ENCODE measurements at regions not wholly inside any gene's neighbourhood (a gene's known extent, or its start where the extent isn't known, plus 50 kb on each side); places are given as distances from the start of the nearest gene placed in this dataset.
A peak's percentile ranks its signal among the peaks of the same experiment; 100 is the strongest.

DNA sequence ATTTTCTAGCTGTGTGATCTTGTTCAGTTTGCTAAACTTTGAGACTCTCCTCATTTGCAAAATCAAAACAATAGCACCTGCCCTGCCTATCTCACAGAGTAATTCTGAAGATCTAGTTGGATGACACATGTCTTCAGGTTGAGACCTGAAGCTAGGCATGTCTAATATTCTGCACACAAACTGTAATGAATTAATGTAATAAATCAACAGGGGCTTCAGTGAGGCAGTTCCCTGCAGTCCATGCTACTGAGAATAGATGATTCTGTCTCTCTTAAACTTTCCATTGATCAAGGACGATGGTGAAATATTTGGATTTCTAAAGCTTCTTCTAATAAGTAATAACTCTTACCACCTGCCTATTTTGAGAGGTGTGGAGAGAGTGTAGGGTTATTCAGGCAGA, 268.1 kb upstream of the TMTC4 start:
- H3K36me3 ChIP-seq (ENCODE audit: control insufficient read depth in 4 of 4, insufficient read depth in 3 of 4, low read depth in 1 of 4, low read length in 3 of 4) = no peaks in the 10 kb centered on the region
- TF ChIP-seq, protein P1, sequence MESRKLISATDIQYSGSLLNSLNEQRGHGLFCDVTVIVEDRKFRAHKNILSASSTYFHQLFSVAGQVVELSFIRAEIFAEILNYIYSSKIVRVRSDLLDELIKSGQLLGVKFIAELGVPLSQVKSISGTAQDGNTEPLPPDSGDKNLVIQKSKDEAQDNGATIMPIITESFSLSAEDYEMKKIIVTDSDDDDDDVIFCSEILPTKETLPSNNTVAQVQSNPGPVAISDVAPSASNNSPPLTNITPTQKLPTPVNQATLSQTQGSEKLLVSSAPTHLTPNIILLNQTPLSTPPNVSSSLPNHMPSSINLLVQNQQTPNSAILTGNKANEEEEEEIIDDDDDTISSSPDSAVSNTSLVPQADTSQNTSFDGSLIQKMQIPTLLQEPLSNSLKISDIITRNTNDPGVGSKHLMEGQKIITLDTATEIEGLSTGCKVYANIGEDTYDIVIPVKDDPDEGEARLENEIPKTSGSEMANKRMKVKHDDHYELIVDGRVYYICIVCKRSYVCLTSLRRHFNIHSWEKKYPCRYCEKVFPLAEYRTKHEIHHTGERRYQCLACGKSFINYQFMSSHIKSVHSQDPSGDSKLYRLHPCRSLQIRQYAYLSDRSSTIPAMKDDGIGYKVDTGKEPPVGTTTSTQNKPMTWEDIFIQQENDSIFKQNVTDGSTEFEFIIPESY (IDR thresholded peaks at IDR 0.05) = no peak
- TF ChIP-seq JUND (IDR thresholded peaks at IDR 0.05) = no peak
- no peak for TF ChIP-seq YY1 (IDR thresholded peaks at IDR 0.05)
- no peak for TF ChIP-seq EGR1 (IDR thresholded peaks at IDR 0.05; ENCODE audit: low read depth in 2 of 2)
- H3K27me3 ChIP-seq (ENCODE audit: control insufficient read depth in 4 of 4, insufficient read depth in 4 of 4, low read length in 3 of 4) = no peaks in the 10 kb centered on the region
- no peak overlapping the region for H3K4me3 ChIP-seq (ENCODE audit: low read depth in 1 of 3, low read length in 3 of 3)
- DNase-seq (ENCODE audit: low spot score) = no peak
- WGBS = 84% methylated on average over 1 of the region's 1 CpG
- H3K9me3 ChIP-seq (ENCODE audit: control insufficient read depth in 4 of 4, low read length in 3 of 4) = no peaks in the 10 kb centered on the region
- no peaks in the 10 kb centered on the region for H3K4me1 ChIP-seq (ENCODE audit: control insufficient read depth in 4 of 4, insufficient read depth in 4 of 4, low read length in 3 of 4)
- H3K9ac ChIP-seq (ENCODE audit: low read depth in 1 of 2, low read length in 2 of 2) = no peak overlapping the region
- no peak overlapping the region for H3K27ac ChIP-seq (ENCODE audit: low read depth in 1 of 2, low read length in 2 of 2)

DNA sequence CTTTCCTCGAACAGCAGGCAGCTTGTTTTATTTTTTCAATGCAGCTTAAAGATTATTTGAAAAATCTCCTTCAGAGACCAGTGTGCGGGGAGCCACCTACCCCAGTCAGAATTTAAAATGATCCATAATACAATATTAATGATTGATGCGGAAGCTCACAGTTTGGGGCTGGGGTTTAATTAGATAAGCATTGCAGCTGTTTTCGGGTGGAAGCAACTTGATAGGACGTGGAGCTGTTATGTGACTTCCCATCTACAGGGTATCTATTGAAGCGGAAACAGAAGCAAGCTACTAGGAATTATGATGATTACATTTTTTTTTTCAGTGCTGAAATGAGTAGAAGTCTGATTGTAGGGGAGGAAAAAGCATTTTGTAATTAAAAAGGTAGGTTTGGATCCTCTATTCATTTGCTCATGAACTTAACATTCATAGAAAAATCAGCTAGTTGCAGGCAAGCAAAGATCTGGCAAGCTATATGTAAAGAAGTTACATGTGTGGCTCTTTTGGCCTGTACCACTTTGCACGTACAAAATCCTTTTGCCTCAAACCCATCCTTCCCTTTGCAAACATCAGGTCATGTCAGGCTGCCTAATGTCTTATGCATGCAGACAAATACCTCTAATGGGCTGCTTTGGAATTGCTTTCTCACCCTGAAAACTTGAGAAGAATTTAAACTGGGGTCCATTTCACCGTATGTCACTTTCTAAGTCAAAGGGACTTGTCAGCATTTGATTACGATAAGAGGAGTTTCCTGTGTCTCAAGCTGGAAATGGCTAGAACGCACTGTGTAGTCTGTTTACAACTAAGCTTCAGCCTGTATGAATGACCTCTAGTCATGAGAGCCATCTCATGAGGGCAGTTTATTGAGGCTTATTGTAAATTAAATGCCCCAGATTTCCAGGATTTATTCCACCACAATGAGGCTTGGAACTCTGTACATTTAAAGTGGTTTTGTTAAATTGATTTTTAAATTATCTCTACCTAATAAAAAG, 267.1 kb upstream of the TMTC4 start:
- DNase-seq (ENCODE audit: low spot score) = no peak
- Histone ChIP-seq H3K27ac (ENCODE audit: low read depth in 1 of 2, low read length in 2 of 2) (peak overlapping the region in 1 of 2 donors; percentile 46), H3K36me3 (ENCODE audit: control insufficient read depth in 4 of 4, insufficient read depth in 3 of 4, low read depth in 1 of 4, low read length in 3 of 4) (no peaks in the 10 kb centered on the region), H3K9ac (ENCODE audit: low read depth in 1 of 2, low read length in 2 of 2) (no peak overlapping the region), H3K4me3 (ENCODE audit: low read depth in 1 of 3, low read length in 3 of 3) (no peak overlapping the region), H3K9me3 (ENCODE audit: control insufficient read depth in 4 of 4, low read length in 3 of 4) (no peaks in the 10 kb centered on the region), H3K4me1 (ENCODE audit: control insufficient read depth in 4 of 4, insufficient read depth in 4 of 4, low read length in 3 of 4) (no peaks in the 10 kb centered on the region), H3K27me3 (ENCODE audit: control insufficient read depth in 4 of 4, insufficient read depth in 4 of 4, low read length in 3 of 4) (no peaks in the 10 kb centered on the region)
- WGBS = 69% methylated on average over 10 of the region's 10 CpGs
- TF ChIP-seq GABPA (IDR thresholded peaks at IDR 0.05 in 1 of 2, conservative IDR thresholded peaks at IDR 0.05 in 1 of 2) (no peak), NR2F2 (IDR thresholded peaks at IDR 0.05) (peak; percentile 56), YY1 (IDR thresholded peaks at IDR 0.05) (no peak)
- TF ChIP-seq, protein P2, sequence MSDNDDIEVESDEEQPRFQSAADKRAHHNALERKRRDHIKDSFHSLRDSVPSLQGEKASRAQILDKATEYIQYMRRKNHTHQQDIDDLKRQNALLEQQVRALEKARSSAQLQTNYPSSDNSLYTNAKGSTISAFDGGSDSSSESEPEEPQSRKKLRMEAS (IDR thresholded peaks at IDR 0.05) = no peak

DNA sequence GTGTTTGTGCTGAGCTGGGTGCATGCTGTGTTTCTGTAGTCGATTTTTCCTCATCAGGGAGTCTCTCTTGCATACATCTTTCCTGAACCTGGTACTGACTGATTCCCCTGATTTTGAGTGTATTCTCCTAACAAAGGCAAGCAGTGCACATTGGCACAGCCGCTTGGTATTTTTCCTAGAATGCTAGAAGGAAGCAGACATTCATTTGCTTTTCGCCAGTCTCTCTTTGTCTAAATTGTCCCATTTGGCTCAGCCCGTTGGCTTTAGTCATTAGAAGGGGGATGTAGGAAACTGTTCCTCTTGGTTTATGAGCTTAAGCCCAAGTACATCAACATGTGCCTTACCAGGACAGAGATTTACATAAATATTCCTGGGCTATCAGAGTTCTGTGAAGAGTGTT, 266.1 kb upstream of the TMTC4 start:
- H3K4me1 ChIP-seq (ENCODE audit: control insufficient read depth in 4 of 4, insufficient read depth in 4 of 4, low read length in 3 of 4) = no peaks in the 10 kb centered on the region
- 79% methylated on average over 4 of the region's 4 CpGs for WGBS
- TF ChIP-seq, protein P3, sequence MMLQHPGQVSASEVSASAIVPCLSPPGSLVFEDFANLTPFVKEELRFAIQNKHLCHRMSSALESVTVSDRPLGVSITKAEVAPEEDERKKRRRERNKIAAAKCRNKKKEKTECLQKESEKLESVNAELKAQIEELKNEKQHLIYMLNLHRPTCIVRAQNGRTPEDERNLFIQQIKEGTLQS (IDR thresholded peaks at IDR 0.05) = no peak
- TF ChIP-seq, protein P2 (IDR thresholded peaks at IDR 0.05) = no peak
- TF ChIP-seq HNF4G (IDR thresholded peaks at IDR 0.05) (no peak), YY1 (IDR thresholded peaks at IDR 0.05) (no peak), TAF1 (conservative IDR thresholded peaks at IDR 0.05) (no peak), GABPA (IDR thresholded peaks at IDR 0.05 in 1 of 2, conservative IDR thresholded peaks at IDR 0.05 in 1 of 2) (no peak), JUND (IDR thresholded peaks at IDR 0.05) (no peak), EGR1 (IDR thresholded peaks at IDR 0.05; ENCODE audit: low read depth in 2 of 2) (no peak), NR2F2 (IDR thresholded peaks at IDR 0.05) (no peak), FOXA2 (IDR thresholded peaks at IDR 0.05) (no peak), HNF4A (conservative IDR thresholded peaks at IDR 0.05) (no peak), FOXA1 (IDR thresholded peaks at IDR 0.05) (no peak), SP1 (IDR thresholded peaks at IDR 0.05) (no peak), RXRA (IDR thresholded peaks at IDR 0.05) (no peak)
- TF ChIP-seq, protein P4, sequence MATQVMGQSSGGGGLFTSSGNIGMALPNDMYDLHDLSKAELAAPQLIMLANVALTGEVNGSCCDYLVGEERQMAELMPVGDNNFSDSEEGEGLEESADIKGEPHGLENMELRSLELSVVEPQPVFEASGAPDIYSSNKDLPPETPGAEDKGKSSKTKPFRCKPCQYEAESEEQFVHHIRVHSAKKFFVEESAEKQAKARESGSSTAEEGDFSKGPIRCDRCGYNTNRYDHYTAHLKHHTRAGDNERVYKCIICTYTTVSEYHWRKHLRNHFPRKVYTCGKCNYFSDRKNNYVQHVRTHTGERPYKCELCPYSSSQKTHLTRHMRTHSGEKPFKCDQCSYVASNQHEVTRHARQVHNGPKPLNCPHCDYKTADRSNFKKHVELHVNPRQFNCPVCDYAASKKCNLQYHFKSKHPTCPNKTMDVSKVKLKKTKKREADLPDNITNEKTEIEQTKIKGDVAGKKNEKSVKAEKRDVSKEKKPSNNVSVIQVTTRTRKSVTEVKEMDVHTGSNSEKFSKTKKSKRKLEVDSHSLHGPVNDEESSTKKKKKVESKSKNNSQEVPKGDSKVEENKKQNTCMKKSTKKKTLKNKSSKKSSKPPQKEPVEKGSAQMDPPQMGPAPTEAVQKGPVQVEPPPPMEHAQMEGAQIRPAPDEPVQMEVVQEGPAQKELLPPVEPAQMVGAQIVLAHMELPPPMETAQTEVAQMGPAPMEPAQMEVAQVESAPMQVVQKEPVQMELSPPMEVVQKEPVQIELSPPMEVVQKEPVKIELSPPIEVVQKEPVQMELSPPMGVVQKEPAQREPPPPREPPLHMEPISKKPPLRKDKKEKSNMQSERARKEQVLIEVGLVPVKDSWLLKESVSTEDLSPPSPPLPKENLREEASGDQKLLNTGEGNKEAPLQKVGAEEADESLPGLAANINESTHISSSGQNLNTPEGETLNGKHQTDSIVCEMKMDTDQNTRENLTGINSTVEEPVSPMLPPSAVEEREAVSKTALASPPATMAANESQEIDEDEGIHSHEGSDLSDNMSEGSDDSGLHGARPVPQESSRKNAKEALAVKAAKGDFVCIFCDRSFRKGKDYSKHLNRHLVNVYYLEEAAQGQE (IDR thresholded peaks at IDR 0.05) = no peak
- TF ChIP-seq, protein P5, sequence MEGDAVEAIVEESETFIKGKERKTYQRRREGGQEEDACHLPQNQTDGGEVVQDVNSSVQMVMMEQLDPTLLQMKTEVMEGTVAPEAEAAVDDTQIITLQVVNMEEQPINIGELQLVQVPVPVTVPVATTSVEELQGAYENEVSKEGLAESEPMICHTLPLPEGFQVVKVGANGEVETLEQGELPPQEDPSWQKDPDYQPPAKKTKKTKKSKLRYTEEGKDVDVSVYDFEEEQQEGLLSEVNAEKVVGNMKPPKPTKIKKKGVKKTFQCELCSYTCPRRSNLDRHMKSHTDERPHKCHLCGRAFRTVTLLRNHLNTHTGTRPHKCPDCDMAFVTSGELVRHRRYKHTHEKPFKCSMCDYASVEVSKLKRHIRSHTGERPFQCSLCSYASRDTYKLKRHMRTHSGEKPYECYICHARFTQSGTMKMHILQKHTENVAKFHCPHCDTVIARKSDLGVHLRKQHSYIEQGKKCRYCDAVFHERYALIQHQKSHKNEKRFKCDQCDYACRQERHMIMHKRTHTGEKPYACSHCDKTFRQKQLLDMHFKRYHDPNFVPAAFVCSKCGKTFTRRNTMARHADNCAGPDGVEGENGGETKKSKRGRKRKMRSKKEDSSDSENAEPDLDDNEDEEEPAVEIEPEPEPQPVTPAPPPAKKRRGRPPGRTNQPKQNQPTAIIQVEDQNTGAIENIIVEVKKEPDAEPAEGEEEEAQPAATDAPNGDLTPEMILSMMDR (IDR thresholded peaks at IDR 0.05; ENCODE audit: low read depth, low read length, missing input control) = no peak

More for the DNA sequence above, 266.1 kb upstream of the TMTC4 start:
- no peak for DNase-seq (ENCODE audit: low spot score)
- Histone ChIP-seq H3K36me3 (ENCODE audit: control insufficient read depth in 4 of 4, insufficient read depth in 3 of 4, low read depth in 1 of 4, low read length in 3 of 4) (no peaks in the 10 kb centered on the region), H3K27me3 (ENCODE audit: control insufficient read depth in 4 of 4, insufficient read depth in 4 of 4, low read length in 3 of 4) (peaks cover 0 to 2% (median 0%) of the 10 kb centered on the region in 4 donors), H3K27ac (ENCODE audit: low read depth in 1 of 2, low read length in 2 of 2) (no peak overlapping the region), H3K4me3 (ENCODE audit: low read depth in 1 of 3, low read length in 3 of 3) (no peak overlapping the region), H3K9me3 (ENCODE audit: control insufficient read depth in 4 of 4, low read length in 3 of 4) (no peaks in the 10 kb centered on the region), H3K9ac (ENCODE audit: low read depth in 1 of 2, low read length in 2 of 2) (no peak overlapping the region)

All from liver (tissue), 8 donors.